ENCODE measurements at regions not wholly inside any gene's neighbourhood (a gene's known extent, or its start where the extent isn't known, plus 50 kb on each side); places are given as distances from the start of the nearest gene placed in this dataset.

GRCh38 chr5:135688385-135688784, 109.6 kb upstream of the CXCL14 start:
- intact Hi-C loops (cut with micrococcal nuclease): no loop called here
- no peak overlapping the region for H3K4me3 ChIP-seq (ENCODE audit: low read length)
- no peaks in the 10 kb centered on the region for H3K27me3 ChIP-seq (ENCODE audit: control insufficient read depth in 2 of 2, insufficient read depth in 2 of 2, low read length in 2 of 2)
- POLR2A ChIA-PET: no interaction called here
- H3K9me3 ChIP-seq (ENCODE audit: control insufficient read depth in 2 of 3, low read length in 3 of 3): no peaks in the 10 kb centered on the region
- DNase-seq: no peak
- H3K4me1 ChIP-seq (ENCODE audit: control insufficient read depth in 2 of 2, insufficient read depth in 2 of 2, low read length in 2 of 2): no peaks in the 10 kb centered on the region
- Mint-ChIP-seq H3K27me3 (peaks cover 2 to 50% (median 26%) of the 10 kb centered on the region in 5 donors), H3K4me1 (peaks cover 0 to 3% (median 0%) of the 10 kb centered on the region in 7 donors), H3K27ac (no peak overlapping the region), H3K9me3 (peaks cover 0 to 5% (median 0%) of the 10 kb centered on the region in 11 donors), H3K36me3 (no peaks in the 10 kb centered on the region), H3K4me3 (no peak overlapping the region)
- CTCF ChIA-PET: no interaction called here
- no peak for ATAC-seq
- no peaks in the 10 kb centered on the region for H3K36me3 ChIP-seq (ENCODE audit: control insufficient read depth in 2 of 3, insufficient read depth in 3 of 3, low read length in 3 of 3)
- H3K27ac ChIP-seq (ENCODE audit: low read depth, low read length): no peak overlapping the region

- ATAC-seq: no peak
- H3K27ac Mint-ChIP-seq: no peak overlapping the region
- Histone ChIP-seq H3K27me3 (ENCODE audit: control insufficient read depth in 2 of 2, insufficient read depth in 2 of 2, low read length in 2 of 2) (no peaks in the 10 kb centered on the region), H3K4me1 (ENCODE audit: control insufficient read depth in 2 of 2, insufficient read depth in 2 of 2, low read length in 2 of 2) (no peaks in the 10 kb centered on the region), H3K27ac (ENCODE audit: low read depth, low read length) (no peak overlapping the region), H3K36me3 (ENCODE audit: control insufficient read depth in 2 of 3, insufficient read depth in 3 of 3, low read length in 3 of 3) (no peaks in the 10 kb centered on the region), H3K4me3 (ENCODE audit: low read length) (no peak overlapping the region), H3K9me3 (ENCODE audit: control insufficient read depth in 2 of 3, low read length in 3 of 3) (peaks cover 0 to 8% (median 0%) of the 10 kb centered on the region in 3 experiments)
- peaks cover 0 to 32% (median 25%) of the 10 kb centered on the region in 5 donors for H3K27me3 Mint-ChIP-seq
- peaks cover 0 to 3% (median 0%) of the 10 kb centered on the region in 7 donors for H3K4me1 Mint-ChIP-seq
- CTCF ChIA-PET: no interaction called here
- H3K36me3 Mint-ChIP-seq: peaks cover 0 to 6% (median 0%) of the 10 kb centered on the region in 5 donors
- POLR2A ChIA-PET: no interaction called here
- DNase-seq: no peak
- H3K4me3 Mint-ChIP-seq: no peak overlapping the region
- intact Hi-C loops (cut with micrococcal nuclease): no loop called here
- H3K9me3 Mint-ChIP-seq: peaks cover 0 to 41% (median 21%) of the 10 kb centered on the region in 11 donors
Measured at GRCh38 chr5:135683189-135683588, 104.4 kb upstream of the CXCL14 start.

- Mint-ChIP-seq H3K27ac (peak overlapping the region in 1 of 9 donors; percentile 30), H3K27me3 (peaks cover 2 to 25% (median 20%) of the 10 kb centered on the region in 5 donors), H3K4me1 (peaks cover 0 to 3% (median 0%) of the 10 kb centered on the region in 7 donors), H3K4me3 (no peak overlapping the region), H3K9me3 (peaks cover 3 to 62% (median 27%) of the 10 kb centered on the region in 11 donors), H3K36me3 (peaks cover 0 to 9% (median 0%) of the 10 kb centered on the region in 5 donors)
- Histone ChIP-seq H3K27me3 (ENCODE audit: control insufficient read depth in 2 of 2, insufficient read depth in 2 of 2, low read length in 2 of 2) (no peaks in the 10 kb centered on the region), H3K27ac (ENCODE audit: low read depth, low read length) (no peak overlapping the region), H3K4me1 (ENCODE audit: control insufficient read depth in 2 of 2, insufficient read depth in 2 of 2, low read length in 2 of 2) (no peaks in the 10 kb centered on the region), H3K4me3 (ENCODE audit: low read length) (no peak overlapping the region), H3K9me3 (ENCODE audit: control insufficient read depth in 2 of 3, low read length in 3 of 3) (peaks cover 0 to 15% (median 0%) of the 10 kb centered on the region in 3 experiments), H3K36me3 (ENCODE audit: control insufficient read depth in 2 of 3, insufficient read depth in 3 of 3, low read length in 3 of 3) (no peaks in the 10 kb centered on the region)
- ATAC-seq (no peak), DNase-seq (no peak)
- intact Hi-C loops (cut with micrococcal nuclease): no loop called here
- ChIA-PET POLR2A (no interaction called here), CTCF (no interaction called here)
Measured at GRCh38 chr5:135680713-135681112, 101.9 kb upstream of the CXCL14 start.

- Mint-ChIP-seq H3K36me3 (peaks cover 0 to 9% (median 0%) of the 10 kb centered on the region in 5 donors), H3K4me1 (no peaks in the 10 kb centered on the region), H3K4me3 (no peak overlapping the region), H3K27ac (no peak overlapping the region), H3K27me3 (peaks cover 2 to 26% (median 10%) of the 10 kb centered on the region in 5 donors), H3K9me3 (peaks cover 3 to 62% (median 30%) of the 10 kb centered on the region in 11 donors)
- Histone ChIP-seq H3K27ac (ENCODE audit: low read depth, low read length) (no peak overlapping the region), H3K4me3 (ENCODE audit: low read length) (no peak overlapping the region), H3K4me1 (ENCODE audit: control insufficient read depth in 2 of 2, insufficient read depth in 2 of 2, low read length in 2 of 2) (no peaks in the 10 kb centered on the region), H3K36me3 (ENCODE audit: control insufficient read depth in 2 of 3, insufficient read depth in 3 of 3, low read length in 3 of 3) (no peaks in the 10 kb centered on the region), H3K27me3 (ENCODE audit: control insufficient read depth in 2 of 2, insufficient read depth in 2 of 2, low read length in 2 of 2) (no peaks in the 10 kb centered on the region), H3K9me3 (ENCODE audit: control insufficient read depth in 2 of 3, low read length in 3 of 3) (peaks cover 0 to 15% (median 0%) of the 10 kb centered on the region in 3 experiments)
- ChIA-PET CTCF (no interaction called here), POLR2A (no interaction called here)
- DNase-seq: no peak
- intact Hi-C loops (cut with micrococcal nuclease): no loop called here
- no peak for ATAC-seq
Measured at GRCh38 chr5:135678640-135679268, 100.0 kb upstream of the CXCL14 start.

GRCh38 chr5:135671966-135672365, 93.2 kb upstream of the CXCL14 start:
- Histone ChIP-seq H3K9me3 (ENCODE audit: control insufficient read depth in 2 of 3, low read length in 3 of 3) (no peaks in the 10 kb centered on the region), H3K4me1 (ENCODE audit: control insufficient read depth in 2 of 2, insufficient read depth in 2 of 2, low read length in 2 of 2) (no peaks in the 10 kb centered on the region), H3K36me3 (ENCODE audit: control insufficient read depth in 2 of 3, insufficient read depth in 3 of 3, low read length in 3 of 3) (no peaks in the 10 kb centered on the region), H3K27ac (ENCODE audit: low read depth, low read length) (no peak overlapping the region), H3K4me3 (ENCODE audit: low read length) (no peak overlapping the region), H3K27me3 (ENCODE audit: control insufficient read depth in 2 of 2, insufficient read depth in 2 of 2, low read length in 2 of 2) (no peaks in the 10 kb centered on the region)
- peaks cover 0 to 4% (median 0%) of the 10 kb centered on the region in 5 donors for H3K36me3 Mint-ChIP-seq
- ChIA-PET CTCF (no interaction called here), POLR2A (no interaction called here)
- intact Hi-C loops (cut with micrococcal nuclease): no loop called here
- H3K9me3 Mint-ChIP-seq: peaks cover 0 to 20% (median 7%) of the 10 kb centered on the region in 11 donors
- H3K27me3 Mint-ChIP-seq: peaks cover 6 to 37% (median 9%) of the 10 kb centered on the region in 5 donors
- H3K27ac Mint-ChIP-seq: no peak overlapping the region
- H3K4me1 Mint-ChIP-seq: peaks cover 0 to 4% (median 0%) of the 10 kb centered on the region in 7 donors
- no peak for ATAC-seq
- DNase-seq: no peak
- no peak overlapping the region for H3K4me3 Mint-ChIP-seq

GRCh38 chr5:135671052-135671705, 92.4 kb upstream of the CXCL14 start:
- DNase-seq (no peak), ATAC-seq (no peak)
- Mint-ChIP-seq H3K36me3 (peaks cover 0 to 4% (median 0%) of the 10 kb centered on the region in 5 donors), H3K4me1 (peaks cover 0 to 4% (median 0%) of the 10 kb centered on the region in 7 donors), H3K4me3 (no peak overlapping the region), H3K9me3 (peaks cover 0 to 16% (median 4%) of the 10 kb centered on the region in 11 donors), H3K27me3 (peaks cover 8 to 45% (median 15%) of the 10 kb centered on the region in 5 donors), H3K27ac (no peak overlapping the region)
- intact Hi-C loops (cut with micrococcal nuclease): no loop called here
- no peaks in the 10 kb centered on the region for H3K9me3 ChIP-seq (ENCODE audit: control insufficient read depth in 2 of 3, low read length in 3 of 3)
- ChIA-PET CTCF (no interaction called here), POLR2A (no interaction called here)
- H3K36me3 ChIP-seq (ENCODE audit: control insufficient read depth in 2 of 3, insufficient read depth in 3 of 3, low read length in 3 of 3): no peaks in the 10 kb centered on the region
- H3K4me1 ChIP-seq (ENCODE audit: control insufficient read depth in 2 of 2, insufficient read depth in 2 of 2, low read length in 2 of 2): no peaks in the 10 kb centered on the region
- H3K27ac ChIP-seq (ENCODE audit: low read depth, low read length): no peak overlapping the region
- H3K4me3 ChIP-seq (ENCODE audit: low read length): no peak overlapping the region
- H3K27me3 ChIP-seq (ENCODE audit: control insufficient read depth in 2 of 2, insufficient read depth in 2 of 2, low read length in 2 of 2): no peaks in the 10 kb centered on the region

Measured in naive thymus-derived CD4-positive, alpha-beta T cell (primary cell).